Hippocampal formation (tissue), 2 donors: ENCODE measurements at regions not wholly inside any gene's neighbourhood (a gene's known extent, or its start where the extent isn't known, plus 50 kb on each side); places are given as distances from the start of the nearest gene placed in this dataset.
"Not testable (repeated sequence)": the region's sequence is repeated elsewhere in the genome, so short reads cannot be mapped to it uniquely, and the experiment has no call there.

ENCODE experiments used
- DNase-seq, 2 donors: peaks; one replicate each; lab custom pipeline; 2025; lab: John Stamatoyannopoulos, UW

GRCh38 chr4:3614731-3614980 is 82.4 kb upstream of the LRPAP1 start:
- no peak for DNase-seq

GRCh38 chr4:3613967-3614730 is 81.9 kb upstream of the LRPAP1 start:
- no peak for DNase-seq

GRCh38 chr4:3612934-3613333 is 80.7 kb upstream of the LRPAP1 start:
- no peak for DNase-seq

- no peak for DNase-seq
Observed at GRCh38 chr4:3612281-3612680, 80.1 kb upstream of the LRPAP1 start.

- DNase-seq = no peak
Observed at GRCh38 chr4:3611778-3612177, 79.6 kb upstream of the LRPAP1 start.

GRCh38 chr4:3610851-3611250 is 78.6 kb upstream of the LRPAP1 start:
- not testable (repeated sequence) for DNase-seq

GRCh38 chr4:3609905-3610304 is 77.7 kb upstream of the LRPAP1 start:
- not testable (repeated sequence) for DNase-seq

- DNase-seq = no peak
Observed at GRCh38 chr4:3607690-3608552, 75.7 kb upstream of the LRPAP1 start.

- not testable (repeated sequence) for DNase-seq
Observed at GRCh38 chr4:3606850-3607249, 74.6 kb upstream of the LRPAP1 start.

GRCh38 chr4:3606271-3606670 is 74.0 kb upstream of the LRPAP1 start:
- DNase-seq = not testable (repeated sequence)

- DNase-seq = no peak
Observed at GRCh38 chr4:3605491-3605890, 73.3 kb upstream of the LRPAP1 start.

GRCh38 chr4:3602886-3603645 is 70.8 kb upstream of the LRPAP1 start:
- not testable (repeated sequence) for DNase-seq

GRCh38 chr4:3601992-3602391 is 69.8 kb upstream of the LRPAP1 start:
- no peak for DNase-seq

GRCh38 chr4:3601108-3601690 is 69.0 kb upstream of the LRPAP1 start:
- not testable (repeated sequence) for DNase-seq

GRCh38 chr4:3599951-3600350 is 67.7 kb upstream of the LRPAP1 start:
- no peak for DNase-seq

- DNase-seq = no peak
Observed at GRCh38 chr4:3598695-3599227, 66.5 kb upstream of the LRPAP1 start.

- not testable (repeated sequence) for DNase-seq
Observed at GRCh38 chr4:3597896-3598505, 65.8 kb upstream of the LRPAP1 start.

GRCh38 chr4:3596957-3597733 is 64.9 kb upstream of the LRPAP1 start:
- DNase-seq = not testable (repeated sequence)

- not testable (repeated sequence) for DNase-seq
Observed at GRCh38 chr4:3595627-3596291, 63.5 kb upstream of the LRPAP1 start.

- DNase-seq = not testable (repeated sequence)
Observed at GRCh38 chr4:3594751-3595150, 62.5 kb upstream of the LRPAP1 start.
